ENCODE measurements at regions not wholly inside any gene's neighbourhood (a gene's known extent, or its start where the extent isn't known, plus 50 kb on each side); places are given as distances from the start of the nearest gene placed in this dataset.

- Histone ChIP-seq H3K4me1 (replicated peaks; ENCODE audit: insufficient read depth) (no peaks in the 10 kb centered on the region), H3K9me2 (ENCODE audit: insufficient read depth) (no peaks in the 10 kb centered on the region), H3K27ac (no peak overlapping the region), H4K20me1 (ENCODE audit: insufficient read depth) (no peaks in the 10 kb centered on the region), H3K4me2 (no peak overlapping the region), H3K9me3 (ENCODE audit: insufficient read depth, low read depth) (no peaks in the 10 kb centered on the region), H3F3A (ENCODE audit: insufficient read depth, low read depth) (no peaks in the 10 kb centered on the region), H3K79me2 (ENCODE audit: low read depth) (no peaks in the 10 kb centered on the region), H3K36me3 (ENCODE audit: low read depth) (no peaks in the 10 kb centered on the region), H2AFZ (no peak overlapping the region), H3K4me3 (no peak overlapping the region), H3K27me3 (ENCODE audit: insufficient read depth, low read depth) (no peaks in the 10 kb centered on the region)
- no peak for TF ChIP-seq EZH2 (IDR thresholded peaks at IDR 0.05; ENCODE audit: low read depth)
- no peak for TF ChIP-seq CTCF (conservative IDR thresholded peaks at IDR 0.05)
- POLR2A ChIA-PET (ENCODE audit: unreplicated experiment), result no interaction called here
- intact Hi-C loops (cut with micrococcal nuclease; ENCODE audit: unreplicated experiment), result no loop called here
- no peak for DNase-seq
- CTCF ChIA-PET, result no interaction called here
- BruUV-seq (replicated peaks), result no TSS peak
Observed at GRCh38 chr10:42997849-42998165, 79.1 kb upstream of the RET start.

GRCh38 chr10:42998481-42999384 is 78.1 kb upstream of the RET start:
- no peaks in the 10 kb centered on the region for H3K36me3 ChIP-seq (ENCODE audit: low read depth)
- CTCF ChIA-PET, result no interaction called here
- no peak overlapping the region for H2AFZ ChIP-seq
- H4K20me1 ChIP-seq (ENCODE audit: insufficient read depth), result no peaks in the 10 kb centered on the region
- no peaks in the 10 kb centered on the region for H3K9me3 ChIP-seq (ENCODE audit: insufficient read depth, low read depth)
- no peaks in the 10 kb centered on the region for H3K4me1 ChIP-seq (replicated peaks; ENCODE audit: insufficient read depth)
- no peaks in the 10 kb centered on the region for H3K27me3 ChIP-seq (ENCODE audit: insufficient read depth, low read depth)
- no peak overlapping the region for H3K4me3 ChIP-seq
- intact Hi-C loops (cut with micrococcal nuclease; ENCODE audit: unreplicated experiment), result no loop called here
- DNase-seq, result no peak
- no peaks in the 10 kb centered on the region for H3K9me2 ChIP-seq (ENCODE audit: insufficient read depth)
- POLR2A ChIA-PET (ENCODE audit: unreplicated experiment), result no interaction called here
- BruUV-seq (replicated peaks), result no TSS peak
- no peak overlapping the region for H3K4me2 ChIP-seq
- no peaks in the 10 kb centered on the region for H3F3A ChIP-seq (ENCODE audit: insufficient read depth, low read depth)
- no peaks in the 10 kb centered on the region for H3K79me2 ChIP-seq (ENCODE audit: low read depth)
- no peak overlapping the region for H3K27ac ChIP-seq
- no peak for TF ChIP-seq EZH2 (IDR thresholded peaks at IDR 0.05; ENCODE audit: low read depth)
- TF ChIP-seq CTCF (conservative IDR thresholded peaks at IDR 0.05), result no peak

- Histone ChIP-seq H3K4me2 (no peak overlapping the region), H4K20me1 (ENCODE audit: insufficient read depth) (no peaks in the 10 kb centered on the region), H3K79me2 (ENCODE audit: low read depth) (no peaks in the 10 kb centered on the region), H3K4me3 (no peak overlapping the region), H3K27me3 (ENCODE audit: insufficient read depth, low read depth) (no peaks in the 10 kb centered on the region), H3K9me3 (ENCODE audit: insufficient read depth, low read depth) (no peaks in the 10 kb centered on the region), H3K9me2 (ENCODE audit: insufficient read depth) (no peaks in the 10 kb centered on the region), H3F3A (ENCODE audit: insufficient read depth, low read depth) (no peaks in the 10 kb centered on the region), H3K4me1 (replicated peaks; ENCODE audit: insufficient read depth) (no peaks in the 10 kb centered on the region), H2AFZ (no peak overlapping the region), H3K27ac (no peak overlapping the region), H3K36me3 (ENCODE audit: low read depth) (no peaks in the 10 kb centered on the region)
- TF ChIP-seq EZH2 (IDR thresholded peaks at IDR 0.05; ENCODE audit: low read depth), result no peak
- TF ChIP-seq CTCF (conservative IDR thresholded peaks at IDR 0.05), result no peak
- intact Hi-C loops (cut with micrococcal nuclease; ENCODE audit: unreplicated experiment), result no loop called here
- DNase-seq, result no peak
- ChIA-PET POLR2A (ENCODE audit: unreplicated experiment) (no interaction called here), CTCF (no interaction called here)
- BruUV-seq (replicated peaks), result no TSS peak
Observed at GRCh38 chr10:42999385-43000020, 77.4 kb upstream of the RET start.

All from PC-9 (cell line).